ENCODE measurements at regions not wholly inside any gene's neighbourhood (a gene's known extent, or its start where the extent isn't known, plus 50 kb on each side); places are given as distances from the start of the nearest gene placed in this dataset.

- no peak for DNase-seq
These were observed 982.2 kb upstream of the SEMA6D start for GRCh38 chr15:46735115-46735514.

- no peak for DNase-seq
These were observed 966.0 kb upstream of the SEMA6D start for GRCh38 chr15:46751303-46751702.

GRCh38 chr15:46753946-46754345, 963.4 kb upstream of the SEMA6D start:
- no peak for DNase-seq

- no peak for DNase-seq
These were observed 954.2 kb upstream of the SEMA6D start for GRCh38 chr15:46763091-46763490.

GRCh38 chr15:46764851-46765250, 952.5 kb upstream of the SEMA6D start:
- DNase-seq, result no peak

GRCh38 chr15:46766021-46766420, 951.3 kb upstream of the SEMA6D start:
- no peak for DNase-seq

- no peak for DNase-seq
These were observed 949.0 kb upstream of the SEMA6D start for GRCh38 chr15:46768287-46768686.

GRCh38 chr15:46773016-46773415, 944.3 kb upstream of the SEMA6D start:
- no peak for DNase-seq

GRCh38 chr15:46778876-46779275, 938.4 kb upstream of the SEMA6D start:
- no peak for DNase-seq

GRCh38 chr15:46786590-46787285, 930.6 kb upstream of the SEMA6D start:
- DNase-seq, result peak; percentile 3

GRCh38 chr15:46795685-46796084, 921.6 kb upstream of the SEMA6D start:
- no peak for DNase-seq

- no peak for DNase-seq
These were observed 908.5 kb upstream of the SEMA6D start for GRCh38 chr15:46808834-46809233.

GRCh38 chr15:46815240-46815639, 902.1 kb upstream of the SEMA6D start:
- DNase-seq, result no peak

- no peak for DNase-seq
These were observed 901.5 kb upstream of the SEMA6D start for GRCh38 chr15:46815765-46816164.

- peak; percentile 75 for DNase-seq
These were observed 868.6 kb upstream of the SEMA6D start for GRCh38 chr15:46848704-46849103.

- no peak for DNase-seq
These were observed 863.7 kb upstream of the SEMA6D start for GRCh38 chr15:46853600-46853999.

GRCh38 chr15:46854564-46854963, 862.7 kb upstream of the SEMA6D start:
- DNase-seq, result peak; percentile 67

GRCh38 chr15:46855388-46855787, 861.9 kb upstream of the SEMA6D start:
- no peak for DNase-seq

- peak; percentile 37 for DNase-seq
These were observed 860.3 kb upstream of the SEMA6D start for GRCh38 chr15:46856839-46857502.

GRCh38 chr15:46858150-46858549, 859.2 kb upstream of the SEMA6D start:
- no peak for DNase-seq

GRCh38 chr15:46861796-46862195, 855.5 kb upstream of the SEMA6D start:
- DNase-seq, result no peak

- no peak for DNase-seq
These were observed 852.1 kb upstream of the SEMA6D start for GRCh38 chr15:46865155-46865554.

GRCh38 chr15:46872286-46872980, 844.9 kb upstream of the SEMA6D start:
- no peak for DNase-seq

- no peak for DNase-seq
These were observed 844.3 kb upstream of the SEMA6D start for GRCh38 chr15:46872981-46873330.
